ENCODE measurements at regions not wholly inside any gene's neighbourhood (a gene's known extent, or its start where the extent isn't known, plus 50 kb on each side); places are given as distances from the start of the nearest gene placed in this dataset.
"Not testable (repeated sequence)": the region's sequence is repeated elsewhere in the genome, so short reads cannot be mapped to it uniquely, and the experiment has no call there.

- DNase-seq, result no peak
Measured at GRCh38 chr11:127804747-127805400, 782.5 kb downstream of the ETS1 start.

DNA sequence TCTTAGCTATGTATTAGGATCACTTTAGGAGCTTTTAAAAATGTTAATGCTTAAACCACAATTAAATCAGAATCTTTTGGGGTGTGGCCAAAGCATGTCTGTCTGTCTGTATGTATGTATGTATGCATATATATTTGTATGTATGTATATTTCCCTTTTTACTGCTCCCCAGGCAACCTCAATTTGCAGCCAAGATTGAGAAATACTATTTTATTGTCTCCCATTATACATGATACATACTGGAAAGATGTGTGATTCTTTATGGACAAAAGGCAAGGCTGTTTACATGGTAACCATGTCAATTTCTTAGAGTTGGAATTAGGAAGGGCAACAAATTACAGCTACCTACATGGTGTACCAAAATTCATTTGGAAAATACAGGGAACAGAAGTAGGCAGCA is 783.6 kb downstream of the ETS1 start:
- DNase-seq, result no peak

GRCh38 chr11:127800989-127801688 is 786.2 kb downstream of the ETS1 start:
- DNase-seq, result no peak

- no peak for DNase-seq
Measured at GRCh38 chr11:127795326-127795725, 792.0 kb downstream of the ETS1 start.

GRCh38 chr11:127791844-127792243 is 791.3 kb upstream of the KIRREL3 start:
- no peak for DNase-seq

DNA sequence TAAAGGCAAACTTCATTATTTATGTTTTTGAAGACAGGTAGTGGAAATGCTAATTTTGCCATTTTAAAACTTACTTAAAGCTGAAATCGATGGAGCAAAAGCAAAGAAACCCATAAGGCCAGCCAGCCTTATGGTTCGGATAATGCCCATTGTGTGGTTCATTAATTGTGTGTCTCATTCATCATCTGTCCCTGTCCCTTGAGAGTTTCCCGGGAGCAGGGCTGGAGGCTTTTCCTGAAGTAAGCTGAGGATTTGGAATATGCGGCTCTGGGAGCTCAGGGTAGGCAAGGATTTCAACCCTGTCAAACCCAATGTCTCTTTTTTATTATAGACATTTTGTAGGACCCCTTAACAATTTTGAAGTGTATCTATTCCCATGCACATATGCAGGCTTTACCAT is 790.0 kb upstream of the KIRREL3 start:
- no peak for DNase-seq

DNA sequence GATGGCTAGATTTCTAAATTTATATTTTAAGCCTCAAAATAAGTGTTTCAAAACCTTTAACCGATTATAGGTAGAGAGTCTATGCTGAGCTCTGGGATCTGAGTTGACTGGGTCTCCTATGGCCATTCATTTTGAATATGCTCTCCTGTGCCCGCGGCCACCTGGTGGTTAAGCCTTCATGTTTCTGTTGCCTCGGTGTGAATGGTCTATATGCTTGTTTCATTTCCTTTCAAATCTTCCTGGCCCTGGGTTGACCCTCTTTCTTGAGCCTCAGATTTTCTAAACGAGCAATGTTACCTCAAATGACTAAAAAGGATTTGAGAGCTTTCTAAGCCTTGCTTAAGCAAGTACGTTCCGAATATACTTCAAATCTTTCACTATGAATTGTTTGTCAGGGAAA is 789.4 kb upstream of the KIRREL3 start:
- no peak for DNase-seq

DNA sequence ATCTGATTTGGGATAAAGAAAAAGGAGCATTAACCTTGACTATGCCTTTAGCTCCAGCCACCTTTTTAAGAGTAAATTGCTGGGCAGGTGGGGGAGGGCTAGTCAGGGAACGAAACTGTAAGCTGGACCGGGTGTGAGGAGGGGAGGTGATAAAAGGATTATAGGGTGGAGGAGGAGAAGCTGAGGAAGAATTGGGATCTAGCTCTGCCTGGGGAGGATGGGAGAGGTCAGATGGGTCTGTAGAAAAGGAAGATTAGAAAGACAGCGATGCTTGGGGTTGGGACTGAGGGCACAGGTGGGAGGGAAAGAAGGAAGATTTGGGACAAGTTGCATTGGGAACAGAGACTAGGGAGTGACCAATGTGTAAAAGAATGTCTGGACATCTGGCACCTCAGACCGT is 772.4 kb upstream of the KIRREL3 start:
- not testable (repeated sequence) for DNase-seq

- DNase-seq, result not testable (repeated sequence)
Measured at GRCh38 chr11:127768931-127769330, 768.4 kb upstream of the KIRREL3 start.

GRCh38 chr11:127766734-127767133 is 766.2 kb upstream of the KIRREL3 start:
- no peak for DNase-seq

DNA sequence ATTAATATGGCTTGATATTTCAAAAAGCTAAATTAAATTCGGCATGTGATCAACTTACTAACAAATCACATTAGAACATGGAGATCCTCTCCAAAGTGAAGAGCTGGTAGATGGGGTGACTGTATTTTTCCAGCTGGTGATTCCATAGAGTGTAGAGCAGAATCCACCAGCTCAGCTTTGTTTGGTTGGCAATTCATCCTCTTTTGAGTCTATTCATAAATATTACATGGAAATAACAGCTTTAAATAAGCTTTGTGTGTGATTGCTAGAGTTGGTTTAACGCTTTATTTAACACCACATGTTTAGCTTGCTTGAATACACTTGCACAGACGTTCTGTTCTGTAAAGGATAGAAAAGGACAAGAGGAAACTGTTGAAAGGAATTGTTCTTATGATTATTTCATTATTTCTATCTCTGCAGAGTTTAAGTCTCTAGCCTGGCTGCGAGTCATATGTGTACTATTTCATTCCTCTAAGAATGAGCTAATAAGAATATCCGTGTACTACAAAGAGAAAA is 738.3 kb upstream of the KIRREL3 start:
- DNase-seq, result no peak

GRCh38 chr11:127737499-127737898 is 736.9 kb upstream of the KIRREL3 start:
- no peak for DNase-seq

GRCh38 chr11:127733552-127733951 is 733.0 kb upstream of the KIRREL3 start:
- DNase-seq, result no peak

- DNase-seq, result no peak
Measured at GRCh38 chr11:127726367-127726766, 725.8 kb upstream of the KIRREL3 start.

DNA sequence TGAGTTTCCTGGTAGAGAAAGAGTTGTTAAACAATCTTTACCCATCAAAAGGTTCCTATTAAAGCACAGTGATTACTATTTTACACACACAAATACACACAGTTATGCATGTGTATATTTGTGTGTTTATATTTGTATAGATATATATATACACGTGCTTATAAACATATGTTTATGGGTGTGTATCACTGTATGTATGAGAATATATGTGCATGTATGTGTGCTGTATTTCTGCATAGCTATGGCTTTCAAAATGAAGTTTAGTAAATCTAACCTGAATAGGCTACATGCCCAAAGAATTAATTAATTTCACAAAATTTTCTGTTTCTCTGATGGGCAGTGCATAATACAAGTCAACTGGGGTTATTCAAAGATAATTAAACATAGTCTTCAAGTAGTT is 723.1 kb upstream of the KIRREL3 start:
- DNase-seq, result no peak

DNA sequence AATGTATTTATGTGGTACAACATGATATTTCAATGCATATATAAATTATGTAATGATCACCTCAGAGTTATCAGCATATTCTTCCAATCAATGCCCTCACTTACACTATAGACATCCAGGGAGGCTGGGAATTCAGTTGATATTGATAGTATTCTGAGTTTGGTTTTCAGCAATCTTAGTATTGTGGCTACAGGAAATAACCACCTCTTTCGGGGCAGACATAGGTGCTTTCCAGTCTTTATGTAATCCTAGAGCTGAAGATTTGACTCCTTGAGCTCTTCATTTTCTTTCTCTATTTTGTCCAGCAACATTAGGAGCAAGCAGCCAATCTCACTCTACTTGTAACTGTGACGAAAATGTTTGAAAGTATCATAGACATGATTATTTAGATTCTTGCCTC is 712.7 kb upstream of the KIRREL3 start:
- DNase-seq, result no peak

DNA sequence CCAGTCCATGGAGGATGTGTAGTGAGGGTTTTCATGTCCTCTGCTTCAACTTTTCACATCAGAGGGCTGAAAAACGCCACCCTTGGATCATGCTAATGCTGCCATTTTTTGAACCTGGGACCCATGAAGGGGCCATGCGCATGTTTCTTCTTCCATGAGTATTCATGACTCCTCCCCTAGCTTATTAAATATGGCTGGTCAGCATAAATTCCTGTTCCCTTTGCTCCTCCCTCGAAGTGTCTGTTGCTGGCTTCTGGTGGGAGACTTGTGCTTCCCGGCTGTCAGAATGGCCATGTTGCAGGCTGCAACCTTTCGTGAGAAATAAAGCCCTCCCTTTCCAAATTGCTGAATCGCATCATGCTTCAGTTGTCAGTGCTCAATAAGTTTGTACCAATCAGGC is 711.2 kb upstream of the KIRREL3 start:
- DNase-seq, result no peak

DNA sequence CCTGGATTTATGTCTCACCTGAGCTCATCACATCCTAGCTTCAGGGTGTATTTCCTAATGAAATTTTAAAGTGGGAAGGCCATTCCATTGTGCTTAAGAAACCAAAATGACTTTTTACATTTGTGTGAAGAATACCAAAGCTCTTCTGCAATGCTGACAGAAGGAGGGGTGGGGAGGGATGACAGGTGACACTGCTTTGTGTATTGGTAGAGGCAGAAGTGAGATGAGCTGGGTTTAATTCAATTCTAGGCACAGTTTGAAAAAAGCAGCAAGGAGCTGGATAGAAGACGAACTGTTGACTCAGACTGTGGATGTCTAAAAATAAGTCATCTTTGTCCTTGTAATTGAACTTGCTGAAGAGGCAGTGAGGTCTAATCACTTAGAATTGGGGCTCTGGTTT is 710.3 kb upstream of the KIRREL3 start:
- no peak for DNase-seq

- no peak for DNase-seq
Measured at GRCh38 chr11:127709960-127710359, 709.4 kb upstream of the KIRREL3 start.

DNA sequence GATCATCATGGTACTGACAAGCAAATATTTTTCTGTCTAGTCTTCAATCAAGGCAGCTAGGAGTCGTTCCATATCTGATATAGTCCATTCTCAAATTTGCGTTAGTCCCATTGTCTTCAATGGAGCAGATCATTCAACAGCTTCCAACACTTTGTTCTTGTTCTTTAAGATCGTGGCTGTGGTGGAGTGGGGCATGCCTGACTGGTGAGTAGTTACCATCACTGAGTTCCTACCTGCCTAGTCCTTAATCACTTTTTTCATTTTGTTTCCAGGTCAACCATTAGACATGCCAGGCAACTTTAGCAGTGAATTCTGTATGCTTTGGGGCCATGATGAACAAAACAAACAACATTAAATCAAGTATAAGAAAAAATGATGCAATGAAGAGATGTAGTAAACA is 693.1 kb upstream of the KIRREL3 start:
- DNase-seq, result no peak

DNA sequence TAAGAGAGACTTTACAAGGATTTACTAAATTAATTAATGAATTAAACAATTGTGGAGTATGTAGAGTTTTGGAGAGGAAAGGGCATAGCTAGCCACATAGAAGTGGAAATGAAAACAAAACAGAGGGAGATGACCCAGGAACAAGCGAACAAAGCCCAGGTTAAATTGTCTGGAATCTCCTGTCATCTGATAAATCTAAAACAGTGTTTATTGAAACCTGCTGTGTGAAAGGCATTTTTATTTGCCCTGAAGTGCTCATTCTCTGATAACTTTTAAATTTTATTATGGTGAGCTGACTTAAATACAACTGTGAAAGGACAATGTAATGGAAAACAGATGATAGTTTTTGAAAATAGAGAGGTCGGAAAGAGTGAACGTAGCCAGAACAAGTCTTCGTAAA is 682.8 kb upstream of the KIRREL3 start:
- no peak for DNase-seq

GRCh38 chr11:127679816-127680545 is 679.4 kb upstream of the KIRREL3 start:
- DNase-seq, result no peak

- no peak for DNase-seq
Measured at GRCh38 chr11:127678631-127679030, 678.1 kb upstream of the KIRREL3 start.

Data from effector CD8-positive, alpha-beta T cell (primary cell).